ENCODE measurements at regions not wholly inside any gene's neighbourhood (a gene's known extent, or its start where the extent isn't known, plus 50 kb on each side); places are given as distances from the start of the nearest gene placed in this dataset.

- H3K27ac ChIP-seq: no peak overlapping the region
- no peaks in the 10 kb centered on the region for H3K4me1 ChIP-seq
- H3K4me3 ChIP-seq: no peak overlapping the region
- H3K36me3 ChIP-seq: no peaks in the 10 kb centered on the region
- H3K9me3 ChIP-seq: no peaks in the 10 kb centered on the region
- no peak for DNase-seq
- TF ChIP-seq CTCF (IDR thresholded peaks at IDR 0.05) (no peak), POLR2AphosphoS5 (IDR thresholded peaks at IDR 0.05) (no peak), POLR2A (IDR thresholded peaks at IDR 0.05) (no peak), EP300 (IDR thresholded peaks at IDR 0.05) (no peak)
- intact Hi-C loops (cut with DNase I; ENCODE audit: low total_unique reads): no loop called here
- no peaks in the 10 kb centered on the region for H3K27me3 ChIP-seq
Measured at GRCh38 chr16:52697971-52698370, 151.0 kb upstream of the TOX3 start.

GRCh38 chr16:52696126-52696525, 149.2 kb upstream of the TOX3 start:
- H3K9me3 ChIP-seq: peaks cover 0 to 12% (median 10%) of the 10 kb centered on the region in 4 donors
- WGBS, 5 donors: 94 to 96% (median 96%) methylated on average over 3 of the region's 3 CpGs
- no peaks in the 10 kb centered on the region for H3K4me1 ChIP-seq
- H3K36me3 ChIP-seq: no peaks in the 10 kb centered on the region
- no peak for DNase-seq
- H3K4me3 ChIP-seq: no peak overlapping the region
- TF ChIP-seq EP300 (IDR thresholded peaks at IDR 0.05): no peak
- no peak for TF ChIP-seq CTCF (IDR thresholded peaks at IDR 0.05)
- TF ChIP-seq POLR2AphosphoS5 (IDR thresholded peaks at IDR 0.05): no peak
- TF ChIP-seq POLR2A (IDR thresholded peaks at IDR 0.05): no peak
- intact Hi-C loops (cut with DNase I; ENCODE audit: low total_unique reads): no loop called here
- H3K27me3 ChIP-seq: no peaks in the 10 kb centered on the region
- H3K27ac ChIP-seq: no peak overlapping the region

GRCh38 chr16:52690468-52690867, 143.5 kb upstream of the TOX3 start:
- TF ChIP-seq CTCF (IDR thresholded peaks at IDR 0.05) (no peak), POLR2AphosphoS5 (IDR thresholded peaks at IDR 0.05) (no peak), POLR2A (IDR thresholded peaks at IDR 0.05) (no peak), EP300 (IDR thresholded peaks at IDR 0.05) (no peak)
- no peak for DNase-seq
- Histone ChIP-seq H3K27me3 (no peaks in the 10 kb centered on the region), H3K27ac (no peak overlapping the region), H3K9me3 (peaks cover 0 to 24% (median 17%) of the 10 kb centered on the region in 4 donors), H3K4me3 (no peak overlapping the region), H3K36me3 (no peaks in the 10 kb centered on the region), H3K4me1 (no peaks in the 10 kb centered on the region)
- 82 to 97% (median 91%) methylated on average over 1 of the region's 1 CpG for WGBS, 5 donors
- intact Hi-C loops (cut with DNase I; ENCODE audit: low total_unique reads): no loop called here

- Histone ChIP-seq H3K27me3 (no peaks in the 10 kb centered on the region), H3K27ac (no peak overlapping the region), H3K4me1 (peaks cover 0 to 7% (median 4%) of the 10 kb centered on the region in 4 donors), H3K9me3 (peaks cover 0 to 11% (median 0%) of the 10 kb centered on the region in 4 donors), H3K4me3 (no peak overlapping the region), H3K36me3 (no peaks in the 10 kb centered on the region)
- intact Hi-C loops (cut with DNase I; ENCODE audit: low total_unique reads): no loop called here
- no peak for DNase-seq
- TF ChIP-seq CTCF (IDR thresholded peaks at IDR 0.05) (no peak), POLR2A (IDR thresholded peaks at IDR 0.05) (no peak), EP300 (IDR thresholded peaks at IDR 0.05) (no peak), POLR2AphosphoS5 (IDR thresholded peaks at IDR 0.05) (no peak)
- whole genome bisulfite sequencing, 5 donors: 29 to 70% (median 67%) methylated on average over 1 of the region's 1 CpG
Measured at GRCh38 chr16:52680993-52681392, 134.1 kb upstream of the TOX3 start.

Data from stomach (tissue), 8 donors.